ENCODE measurements at regions not wholly inside any gene's neighbourhood (a gene's known extent, or its start where the extent isn't known, plus 50 kb on each side); places are given as distances from the start of the nearest gene placed in this dataset.

DNA sequence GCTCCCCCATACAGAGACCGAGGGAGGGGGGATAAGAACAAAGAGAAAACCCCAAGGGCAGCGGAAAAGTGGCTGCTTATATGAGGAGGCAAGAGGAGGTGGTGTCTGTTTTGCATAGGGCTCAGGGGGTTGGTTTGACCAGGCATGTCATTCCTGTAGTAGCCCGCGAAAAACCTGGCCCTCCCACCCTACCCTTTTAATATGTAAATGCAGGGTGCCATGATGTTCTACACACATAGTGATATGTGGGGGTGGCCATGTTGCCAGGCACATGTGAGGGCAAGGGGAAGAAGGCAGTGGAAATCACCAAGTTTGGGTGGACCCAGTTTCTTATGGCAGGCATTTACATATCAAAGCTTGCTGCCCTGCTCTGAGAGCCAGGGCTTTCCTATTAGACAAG, 203.5 kb upstream of the UBL3 start:
- intact Hi-C loops (cut with micrococcal nuclease) (no loop called here), dilution Hi-C loops (cut with MboI; ENCODE audit: extremely low pct_ligation_motif_present, low sequenced_read_pairs) (no loop called here)
- no peak overlapping the region for H3K4me3 ChIP-seq (replicated peaks in 1 of 3; ENCODE audit: insufficient read depth in 1 of 3, low read depth in 1 of 3, low read length in 3 of 3)
- no peak overlapping the region for H2AFZ ChIP-seq (ENCODE audit: low read depth, low read length)
- POLR2A ChIA-PET = no interaction called here
- H3K4me2 ChIP-seq (ENCODE audit: insufficient read depth, low read length) = no peak overlapping the region
- no peaks in the 10 kb centered on the region for H3K79me2 ChIP-seq (ENCODE audit: control insufficient read depth, insufficient read depth, low read length)
- H3K27ac ChIP-seq (ENCODE audit: insufficient read depth, low read depth, low read length) = no peak overlapping the region
- H3K36me3 ChIP-seq (ENCODE audit: control insufficient read depth in 2 of 2, extremely low read depth in 1 of 2, insufficient read depth in 2 of 2, low read length in 2 of 2) = no peaks in the 10 kb centered on the region
- no peak overlapping the region for H3K9ac ChIP-seq (replicated peaks; ENCODE audit: extremely low read depth, insufficient read depth, low read length)
- no peak for DNase-seq (ENCODE audit: low read depth, low spot score)
- H3K4me1 ChIP-seq (ENCODE audit: control insufficient read depth, extremely low read depth, insufficient read depth, low read length) = no peaks in the 10 kb centered on the region
- BruUV-seq (replicated peaks) = no TSS peak
- H3K27me3 ChIP-seq (ENCODE audit: control insufficient read depth in 2 of 2, insufficient read depth in 2 of 2, low read length in 2 of 2) = peaks cover 0 to 1% of the 10 kb centered on the region in 2 experiments
- no peaks in the 10 kb centered on the region for H3K9me3 ChIP-seq (replicated peaks; ENCODE audit: control insufficient read depth, insufficient read depth, low read length)
- FAIRE-seq = no peak
- CTCF ChIA-PET = interaction anchor here (1.8 kb wide), 1 partner anchor 26 kb away, joined by 3 read pairs; no protein-coding TSS in a partner anchor
- TF ChIP-seq POLR2AphosphoS5 (IDR thresholded peaks at IDR 0.05; ENCODE audit: insufficient read depth, low read depth, low read length) (no peak), EZH2 (IDR thresholded peaks at IDR 0.05; ENCODE audit: borderline replicate concordance, low read depth, low read length, severe bottlenecking) (no peak), MAX (IDR thresholded peaks at IDR 0.05; ENCODE audit: insufficient read depth, insufficient read length) (no peak), MYC (IDR thresholded peaks at IDR 0.05; ENCODE audit: low read depth, low read length) (no peak), POLR2A (IDR thresholded peaks at IDR 0.05; ENCODE audit: low read depth, low read length) (no peak), JUN (IDR thresholded peaks at IDR 0.05; ENCODE audit: borderline replicate concordance, insufficient read depth, insufficient read length, low read depth) (no peak), GATA2 (IDR thresholded peaks at IDR 0.05; ENCODE audit: insufficient read depth, insufficient read length, low read depth, low read length) (no peak)
- TF ChIP-seq, protein P1, sequence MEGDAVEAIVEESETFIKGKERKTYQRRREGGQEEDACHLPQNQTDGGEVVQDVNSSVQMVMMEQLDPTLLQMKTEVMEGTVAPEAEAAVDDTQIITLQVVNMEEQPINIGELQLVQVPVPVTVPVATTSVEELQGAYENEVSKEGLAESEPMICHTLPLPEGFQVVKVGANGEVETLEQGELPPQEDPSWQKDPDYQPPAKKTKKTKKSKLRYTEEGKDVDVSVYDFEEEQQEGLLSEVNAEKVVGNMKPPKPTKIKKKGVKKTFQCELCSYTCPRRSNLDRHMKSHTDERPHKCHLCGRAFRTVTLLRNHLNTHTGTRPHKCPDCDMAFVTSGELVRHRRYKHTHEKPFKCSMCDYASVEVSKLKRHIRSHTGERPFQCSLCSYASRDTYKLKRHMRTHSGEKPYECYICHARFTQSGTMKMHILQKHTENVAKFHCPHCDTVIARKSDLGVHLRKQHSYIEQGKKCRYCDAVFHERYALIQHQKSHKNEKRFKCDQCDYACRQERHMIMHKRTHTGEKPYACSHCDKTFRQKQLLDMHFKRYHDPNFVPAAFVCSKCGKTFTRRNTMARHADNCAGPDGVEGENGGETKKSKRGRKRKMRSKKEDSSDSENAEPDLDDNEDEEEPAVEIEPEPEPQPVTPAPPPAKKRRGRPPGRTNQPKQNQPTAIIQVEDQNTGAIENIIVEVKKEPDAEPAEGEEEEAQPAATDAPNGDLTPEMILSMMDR (IDR thresholded peaks at IDR 0.05; ENCODE audit: extremely low read depth in 1 of 2, insufficient read depth in 1 of 2, low read depth in 1 of 2, low read length in 2 of 2) = no peak
- no peaks in the 10 kb centered on the region for H4K20me1 ChIP-seq (replicated peaks; ENCODE audit: control insufficient read depth, extremely low read depth, insufficient read depth, low read length)
- no peaks in the 10 kb centered on the region for H3K9me1 ChIP-seq (replicated peaks; ENCODE audit: control insufficient read depth, extremely low read depth, insufficient read depth, low read length)
